SK-N-SH treated with all-trans-retinoic acid at 6 μM for 48 hours (cell line): ENCODE measurements at regions not wholly inside any gene's neighbourhood (a gene's known extent, or its start where the extent isn't known, plus 50 kb on each side); places are given as distances from the start of the nearest gene placed in this dataset.

ENCODE experiments used
- BACH2 ChIP-seq: fragments of 250-450 bp; sonication (Bioruptor Pico); IDR thresholded peaks from 2 replicates; pipeline ENCODE4 v1.9.0; 2021; ENCODE audit warnings: mild to moderate bottlenecking, borderline replicate concordance
- CSRNP3 ChIP-seq: fragments of 250-450 bp; sonication (Bioruptor Pico); IDR thresholded peaks from 2 replicates; pipeline ENCODE4 v1.5.1; 2021; ENCODE audit warnings: mild to moderate bottlenecking, moderate library complexity
- GLIS3 ChIP-seq: fragments of 250-450 bp; sonication (Bioruptor Pico); IDR thresholded peaks from 2 replicates; pipeline ENCODE4 v1.5.0; 2020; ENCODE audit warnings: mild to moderate bottlenecking, moderate library complexity
- ISL1 ChIP-seq: fragments of 250-450 bp; sonication (Bioruptor Pico); IDR thresholded peaks from 2 replicates; pipeline ENCODE4 v2.1.2; 2022; ENCODE audit warnings: mild to moderate bottlenecking, moderate library complexity
- RARB ChIP-seq: fragments of 250-450 bp; sonication (Bioruptor Pico); IDR thresholded peaks from 2 replicates; pipeline ENCODE4 v1.8.0; 2021; ENCODE audit warnings: mild to moderate bottlenecking, moderate library complexity
- TSHZ2 ChIP-seq: fragments of 250-450 bp; sonication (Bioruptor Pico); IDR thresholded peaks from 2 replicates; pipeline ENCODE4 v1.5.0; 2020; ENCODE audit warnings: mild to moderate bottlenecking, moderate library complexity
- ZC3H10 ChIP-seq: fragments of 250-450 bp; sonication (Bioruptor Pico); IDR thresholded peaks from 2 replicates; pipeline ENCODE4 v1.5.1; 2021; ENCODE audit warnings: mild to moderate bottlenecking, moderate library complexity
- ZFP30 ChIP-seq: fragments of 450-650 bp; formaldehyde crosslinking; IDR thresholded peaks from 2 replicates; pipeline ENCODE4 v1.5.0; 2022; ENCODE audit warnings: mild to moderate bottlenecking, moderate library complexity

- no peak for TF ChIP-seq ZFP30 (CRISPR knock-in tag)
- TF ChIP-seq ISL1 = no peak
- no peak for TF ChIP-seq CSRNP3 (CRISPR knock-in tag)
- no peak for TF ChIP-seq RARB (CRISPR knock-in tag)
- no peak for TF ChIP-seq BACH2 (CRISPR knock-in tag)
- no peak for TF ChIP-seq TSHZ2 (CRISPR knock-in tag)
- TF ChIP-seq GLIS3 = no peak
- TF ChIP-seq ZC3H10 = no peak
These were observed 1279.9 kb upstream of the TMPRSS15 start for GRCh38 chr21:19683492-19683891.
